ENCODE measurements at regions not wholly inside any gene's neighbourhood (a gene's known extent, or its start where the extent isn't known, plus 50 kb on each side); places are given as distances from the start of the nearest gene placed in this dataset.
"Not testable (repeated sequence)": the region's sequence is repeated elsewhere in the genome, so short reads cannot be mapped to it uniquely, and the experiment has no call there.

GRCh38 chr7:22066522-22066921 lies 120.8 kb upstream of the CDCA7L start:
- DNase-seq, result no peak

- DNase-seq, result no peak
Measured at GRCh38 chr7:22064816-22065215, 119.1 kb upstream of the CDCA7L start.

GRCh38 chr7:22061775-22062174 lies 116.1 kb upstream of the CDCA7L start:
- DNase-seq, result no peak

GRCh38 chr7:22060863-22061262 lies 115.2 kb upstream of the CDCA7L start:
- no peak for DNase-seq

DNA sequence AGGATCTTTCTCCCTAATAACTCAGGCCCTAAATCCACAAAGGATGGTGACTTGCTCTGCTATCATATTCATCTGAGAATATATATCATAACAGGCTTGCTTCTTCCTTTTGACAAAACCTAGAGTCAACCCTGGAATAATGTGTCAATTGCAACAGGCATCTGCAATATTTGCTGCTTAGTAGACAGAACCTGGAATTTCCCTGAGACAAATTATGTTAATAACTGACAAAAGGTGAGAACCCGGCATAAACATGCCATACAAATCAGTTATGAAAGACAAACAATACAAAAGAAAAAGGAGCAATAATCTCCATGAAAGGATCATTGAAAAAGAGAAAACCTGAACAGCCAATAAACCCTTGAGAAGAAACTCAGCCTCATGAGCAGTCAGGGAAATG lies 114.5 kb upstream of the CDCA7L start:
- DNase-seq, result no peak

GRCh38 chr7:22055226-22055625 lies 109.5 kb upstream of the CDCA7L start:
- DNase-seq, result no peak

DNA sequence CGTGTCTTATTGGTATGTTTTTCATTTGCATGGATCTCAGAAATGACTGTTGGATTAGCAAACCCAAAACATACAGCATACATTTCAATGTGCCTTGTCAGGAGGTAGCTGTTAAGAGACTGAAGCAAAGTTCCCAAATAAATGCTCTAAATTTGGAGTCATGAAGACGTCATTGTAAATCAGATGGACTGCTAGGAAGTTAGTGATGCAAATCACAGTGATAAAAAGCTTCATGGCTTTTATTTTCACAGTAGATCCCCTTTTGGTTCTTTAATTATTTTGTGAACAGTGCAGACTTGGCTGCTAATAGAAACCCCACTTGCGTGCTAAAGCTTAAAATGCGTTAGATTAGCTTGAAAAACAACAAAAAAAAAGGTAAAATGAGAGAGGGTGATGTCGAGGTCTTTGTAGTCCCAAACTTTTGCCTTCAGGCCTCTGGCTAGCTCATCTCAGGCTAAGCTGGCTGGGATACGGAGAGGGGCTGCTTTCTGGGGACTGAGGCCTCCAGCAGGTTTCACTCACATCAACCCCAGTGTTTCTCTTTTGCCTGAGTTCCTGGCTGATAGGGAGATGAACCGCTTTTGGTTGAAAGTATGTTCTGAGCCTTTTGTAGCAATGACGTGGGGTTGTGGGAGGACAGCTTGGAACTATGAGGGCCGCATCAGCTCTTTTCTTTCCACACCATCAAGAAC lies 107.1 kb upstream of the CDCA7L start:
- DNase-seq, result no peak

GRCh38 chr7:22051886-22052673 lies 106.4 kb upstream of the CDCA7L start:
- no peak for DNase-seq

DNA sequence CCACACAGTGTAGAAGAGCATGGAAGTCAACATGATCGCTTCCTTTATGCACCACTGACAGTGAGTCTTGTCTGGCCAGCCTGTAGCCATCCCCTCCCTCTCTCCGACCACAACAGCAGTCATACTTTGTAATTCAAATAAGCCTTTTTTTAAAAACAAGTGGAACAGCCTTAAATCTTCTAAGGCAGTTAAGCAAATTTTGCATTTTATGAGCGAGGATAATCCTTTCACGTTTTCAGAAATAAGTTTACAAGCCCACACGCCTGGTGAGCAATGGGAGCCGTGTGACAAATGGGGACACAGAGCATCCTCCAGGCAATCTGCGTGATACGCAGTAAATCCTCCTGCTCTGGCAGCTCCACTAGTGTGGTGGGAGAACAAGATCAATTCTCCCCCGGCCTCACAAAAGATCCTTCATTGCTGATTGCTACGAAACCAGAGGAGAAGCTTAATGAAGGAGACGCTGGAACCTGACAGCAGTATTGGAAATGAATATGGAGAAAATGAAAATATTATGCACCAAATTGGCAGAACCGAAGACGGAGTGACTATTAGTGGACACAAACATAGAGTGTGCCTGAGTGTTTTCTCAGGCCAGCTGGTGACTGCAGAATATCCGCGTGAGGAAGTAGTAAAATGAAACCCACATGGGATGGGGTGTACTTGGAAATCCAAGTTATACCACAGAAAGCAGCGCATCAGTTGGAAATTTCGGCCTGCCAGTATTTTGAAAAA lies 104.2 kb upstream of the CDCA7L start:
- no peak for DNase-seq

DNA sequence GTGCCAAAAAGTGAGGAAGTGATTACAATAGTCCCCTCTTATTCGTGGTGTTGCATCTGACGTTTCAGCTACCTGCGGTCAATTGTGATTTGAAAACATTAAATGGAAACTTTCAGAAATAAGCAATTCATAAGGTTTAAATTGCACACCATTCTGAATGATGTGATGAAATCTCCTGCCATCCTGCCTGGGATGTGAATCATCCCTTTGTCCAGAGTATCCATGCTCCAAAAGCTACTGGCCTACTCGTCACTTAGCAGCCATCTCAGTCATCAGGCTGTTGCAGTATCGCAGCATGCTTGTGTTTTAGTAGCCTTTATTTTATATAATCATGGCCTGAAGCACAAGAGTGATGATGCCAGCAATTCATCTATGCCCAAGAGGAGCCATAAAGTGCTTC lies 97.7 kb upstream of the CDCA7L start:
- DNase-seq, result no peak

DNA sequence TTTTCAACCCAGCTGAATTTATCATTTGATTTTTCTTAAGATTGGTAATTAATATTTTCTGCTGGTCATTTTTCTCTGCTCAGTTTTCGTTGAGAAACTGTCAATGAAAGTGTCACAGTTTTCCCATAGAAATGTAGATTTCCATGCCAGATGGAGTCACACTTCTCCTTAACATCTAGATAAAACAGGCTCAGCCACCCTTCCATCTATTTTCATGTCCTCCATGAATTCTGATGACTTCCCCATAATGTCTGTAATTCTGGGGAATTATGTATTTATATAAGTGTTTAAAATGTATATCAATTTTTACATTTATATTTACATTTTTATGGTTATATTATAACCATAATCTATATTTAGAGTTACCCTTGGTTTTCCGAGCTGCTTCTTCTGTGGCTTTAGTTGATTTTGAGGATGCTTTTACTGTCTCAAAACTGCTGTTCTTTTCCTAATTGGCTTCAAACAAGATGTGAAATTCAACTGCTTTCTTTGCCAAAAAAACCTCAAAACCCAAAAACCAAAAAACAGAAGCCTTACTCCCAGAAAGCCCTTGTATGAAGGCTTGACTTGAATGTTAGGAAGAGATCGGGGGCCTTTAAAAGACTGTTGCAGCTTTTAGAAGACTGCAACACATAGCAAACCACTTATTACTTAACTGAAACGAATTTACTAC lies 95.4 kb upstream of the CDCA7L start:
- DNase-seq, result no peak

- DNase-seq, result no peak
Measured at GRCh38 chr7:22039670-22040069, 94.0 kb upstream of the CDCA7L start.

DNA sequence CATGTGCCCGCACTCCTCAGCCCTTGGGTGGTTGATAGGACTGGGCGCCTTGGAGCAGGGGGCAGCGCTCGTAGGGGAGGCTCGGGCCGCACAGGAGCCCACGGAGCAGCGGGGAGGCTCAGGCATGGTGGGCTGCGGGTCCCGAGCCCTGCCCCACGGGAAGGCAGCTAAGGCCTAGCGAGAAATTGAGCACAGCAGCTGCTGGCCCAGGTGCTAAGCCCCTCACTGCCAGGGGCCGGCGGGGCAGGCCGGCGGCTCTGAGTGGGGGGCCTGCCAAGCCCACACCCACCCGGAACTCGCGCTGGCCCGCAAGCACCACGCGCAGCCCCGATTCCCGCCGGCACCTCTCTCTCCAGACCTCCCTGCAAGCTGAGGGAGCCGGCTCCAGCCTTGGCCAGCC lies 86.7 kb upstream of the CDCA7L start:
- not testable (repeated sequence) for DNase-seq

DNA sequence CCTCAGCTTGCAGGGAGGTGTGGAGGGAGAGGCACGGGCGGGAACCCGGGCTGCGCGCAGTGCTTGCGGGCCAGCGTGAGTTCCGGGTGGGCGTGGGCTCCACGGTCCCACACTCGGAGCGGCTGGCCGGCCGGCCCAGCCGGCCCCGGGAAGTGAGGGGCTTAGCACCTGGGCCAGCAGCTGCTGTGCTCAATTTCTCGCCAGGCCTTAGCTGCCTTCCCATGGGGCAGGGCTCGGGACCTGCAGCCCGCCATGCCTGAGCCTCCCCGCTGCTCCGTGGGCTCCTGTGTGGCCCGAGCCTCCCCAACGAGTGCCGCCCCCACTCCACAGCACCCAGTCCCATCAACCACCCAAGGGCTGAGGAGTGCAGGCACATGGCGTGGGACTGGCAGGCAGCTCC lies 83.0 kb upstream of the CDCA7L start:
- not testable (repeated sequence) for DNase-seq

DNA sequence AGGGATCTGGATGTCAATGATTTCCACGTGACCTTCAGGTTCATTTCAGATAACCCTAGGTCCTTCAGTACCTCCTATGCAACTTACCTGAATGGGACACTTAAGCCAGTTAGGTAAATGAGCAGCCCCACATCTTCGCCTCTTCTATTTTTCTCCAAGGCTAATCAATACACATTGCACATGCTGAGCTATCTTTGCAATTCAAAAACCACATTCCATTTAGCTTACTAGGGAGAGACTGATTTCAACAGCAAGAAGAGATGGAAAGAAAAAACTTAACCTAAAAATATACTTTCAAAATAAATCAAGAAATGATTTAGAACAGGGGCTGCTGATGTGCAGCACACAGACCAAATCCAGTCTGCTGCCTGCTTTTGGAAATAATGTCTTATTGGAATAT lies 81.8 kb upstream of the CDCA7L start:
- DNase-seq, result no peak

DNA sequence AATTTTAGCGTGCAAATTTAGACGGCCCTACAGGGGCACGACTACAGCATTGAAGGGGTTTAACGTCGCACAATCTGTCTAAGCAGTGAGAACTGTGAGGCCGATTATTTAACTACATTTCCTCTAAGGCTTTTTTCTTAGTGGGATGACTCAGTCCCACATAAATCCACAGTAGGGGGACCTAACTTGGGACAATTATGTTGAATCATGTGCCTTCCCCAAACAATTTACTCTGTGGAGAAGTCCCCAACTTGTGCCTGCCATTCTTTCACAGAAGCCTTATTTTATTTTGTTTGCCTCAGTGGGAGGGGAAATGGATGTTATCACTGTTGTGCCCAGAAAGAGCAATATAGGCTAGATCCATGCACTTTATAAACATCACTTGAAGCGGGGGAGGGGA lies 80.3 kb upstream of the CDCA7L start:
- no peak for DNase-seq

GRCh38 chr7:22025075-22025474 lies 79.4 kb upstream of the CDCA7L start:
- DNase-seq, result no peak

GRCh38 chr7:22019931-22020330 lies 74.2 kb upstream of the CDCA7L start:
- no peak for DNase-seq

DNA sequence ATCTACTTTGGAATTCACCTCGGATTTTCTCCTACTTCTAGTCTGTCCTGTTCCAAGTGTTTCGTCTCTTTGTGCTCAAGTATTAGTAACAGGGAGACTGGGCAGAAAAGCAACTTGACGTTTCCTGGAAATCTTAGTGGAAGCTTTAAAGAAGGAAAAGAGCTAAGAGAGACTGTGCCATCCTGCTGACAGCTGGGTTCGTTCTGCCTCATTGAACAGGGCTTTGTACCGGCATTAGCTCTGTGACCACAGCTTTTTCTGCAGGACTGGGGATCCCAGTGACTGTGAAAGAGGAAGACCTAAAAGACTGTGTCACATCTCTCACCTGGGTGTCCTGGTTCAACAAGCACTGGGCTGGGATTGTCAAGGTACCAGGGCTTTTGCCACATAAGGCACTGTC lies 70.8 kb upstream of the CDCA7L start:
- no peak for DNase-seq

GRCh38 chr7:22013711-22014110 lies 68.0 kb upstream of the CDCA7L start:
- no peak for DNase-seq

GRCh38 chr7:22008683-22009082 lies 63.0 kb upstream of the CDCA7L start:
- DNase-seq, result no peak

DNA sequence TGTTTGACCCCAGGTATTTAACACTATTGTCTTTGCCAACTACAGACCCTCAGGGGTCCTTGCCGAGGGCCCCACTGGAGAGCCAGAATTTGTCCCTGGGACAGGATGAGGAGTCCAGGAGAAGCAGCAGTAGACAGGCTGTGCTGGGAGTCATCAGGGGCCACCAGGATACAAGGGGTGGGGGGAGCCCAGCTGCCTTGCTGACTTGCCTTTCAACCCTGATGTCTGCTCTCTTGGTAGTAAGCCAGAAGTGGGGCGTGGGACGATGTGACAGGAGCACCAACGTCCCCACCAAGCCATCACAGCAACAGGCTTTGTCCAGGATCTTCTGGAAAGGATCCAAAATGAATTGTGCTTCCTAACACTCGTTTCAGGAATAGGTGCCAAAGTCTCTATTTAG lies 62.4 kb upstream of the CDCA7L start:
- no peak for DNase-seq

GRCh38 chr7:22005151-22005550 lies 59.5 kb upstream of the CDCA7L start:
- DNase-seq, result no peak
